Activated naive CD4-positive, alpha-beta T cell treated with anti-CD3 and anti-CD28 coated beads for 36 hours (primary cell): ENCODE measurements at regions not wholly inside any gene's neighbourhood (a gene's known extent, or its start where the extent isn't known, plus 50 kb on each side); places are given as distances from the start of the nearest gene placed in this dataset.
"Not testable (repeated sequence)": the region's sequence is repeated elsewhere in the genome, so short reads cannot be mapped to it uniquely, and the experiment has no call there.

Source experiments
- CTCF ChIA-PET: fragments of 350-600 bp; sonication (Branson Sonifier 250); formaldehyde crosslinking; loops from one replicate; lab custom pipeline; 2021; ENCODE audit warnings: antibody characterized with exemption; lab: Charles Lee
- DNase-seq: peaks from one replicate; pipeline ENCODE4 v3.0.0-alpha.2; 2020
- H3K27ac Mint-ChIP-seq: one replicate; pipeline ENCODE4 v1.8.0; 2021; ENCODE audit warnings: mild to moderate bottlenecking, mixed read lengths
- H3K27me3 Mint-ChIP-seq: one replicate; pipeline ENCODE4 v1.8.0; 2021; ENCODE audit warnings: low read depth, mixed read lengths
- H3K36me3 Mint-ChIP-seq: one replicate; pipeline ENCODE4 v1.8.0; 2021; ENCODE audit warnings: low read depth, mixed read lengths
- H3K4me1 Mint-ChIP-seq: one replicate; pipeline ENCODE4 v1.8.0; 2021; ENCODE audit warnings: low read depth, mixed read lengths
- H3K4me3 Mint-ChIP-seq: one replicate; pipeline ENCODE4 v1.8.0; 2021; ENCODE audit warnings: mild to moderate bottlenecking, moderate library complexity, mixed read lengths
- H3K9me3 Mint-ChIP-seq: one replicate; pipeline ENCODE4 v1.8.0; 2021; ENCODE audit warnings: mixed read lengths
- intact Hi-C: fragments of 100-400 bp; cut with micrococcal nuclease; formaldehyde crosslinking; loops from one replicate; pipeline ENCODE4 v1.15.1; 2023

- H3K4me1 Mint-ChIP-seq: peaks cover 28% of the 10 kb centered on the region
- no peak for DNase-seq
- H3K4me3 Mint-ChIP-seq: no peak overlapping the region
- intact Hi-C loops: no loop called here
- H3K27ac Mint-ChIP-seq: no peak overlapping the region
- H3K27me3 Mint-ChIP-seq: no peaks in the 10 kb centered on the region
- CTCF ChIA-PET: interaction anchor here (1.2 to 4.5 kb wide), 2 partner anchors 20 to 22 kb away, joined by 6 to 21 read pairs; no protein-coding TSS in a partner anchor
- no peaks in the 10 kb centered on the region for H3K9me3 Mint-ChIP-seq
- no peaks in the 10 kb centered on the region for H3K36me3 Mint-ChIP-seq
These were observed 453.1 kb downstream of the TMEM121 start for GRCh38 chr14:105979446-105979845.

GRCh38 chr14:105980224-105980623 lies 453.8 kb downstream of the TMEM121 start:
- intact Hi-C loops: no loop called here
- DNase-seq: no peak
- Mint-ChIP-seq H3K9me3 (no peaks in the 10 kb centered on the region), H3K4me1 (peaks cover 33% of the 10 kb centered on the region), H3K36me3 (no peaks in the 10 kb centered on the region), H3K4me3 (no peak overlapping the region), H3K27me3 (no peaks in the 10 kb centered on the region), H3K27ac (no peak overlapping the region)
- CTCF ChIA-PET: interaction anchor here (1.2 to 4.5 kb wide), 2 partner anchors 19 to 21 kb away, joined by 6 to 21 read pairs; no protein-coding TSS in a partner anchor

- H3K27ac Mint-ChIP-seq, H3K27me3 Mint-ChIP-seq, H3K4me3 Mint-ChIP-seq, H3K9me3 Mint-ChIP-seq, H3K36me3 Mint-ChIP-seq, intact Hi-C loops: not testable (repeated sequence)
- H3K4me1 Mint-ChIP-seq: peaks cover 42% of the 10 kb centered on the region
- peak; percentile 68 for DNase-seq
- CTCF ChIA-PET: interaction anchor here (1.3 to 4.5 kb wide), 3 partner anchors 16 to 24 kb away, joined by 3 to 21 read pairs (median 4); no protein-coding TSS in a partner anchor
These were observed 455.3 kb downstream of the TMEM121 start for GRCh38 chr14:105981517-105982302.

GRCh38 chr14:105982664-105983063 lies 456.3 kb downstream of the TMEM121 start:
- Mint-ChIP-seq H3K36me3 (no peaks in the 10 kb centered on the region), H3K9me3 (no peaks in the 10 kb centered on the region), H3K4me1 (peaks cover 51% of the 10 kb centered on the region), H3K4me3 (no peak overlapping the region), H3K27ac (no peak overlapping the region), H3K27me3 (no peaks in the 10 kb centered on the region)
- CTCF ChIA-PET: interaction anchor here (1.3 to 4.5 kb wide), 3 partner anchors 15 to 23 kb away, joined by 3 to 21 read pairs (median 4); no protein-coding TSS in a partner anchor
- intact Hi-C loops: no loop called here
- no peak for DNase-seq

GRCh38 chr14:105986894-105987284 lies 460.5 kb downstream of the TMEM121 start:
- intact Hi-C loops: no loop called here
- no peaks in the 10 kb centered on the region for H3K27me3 Mint-ChIP-seq
- H3K9me3 Mint-ChIP-seq: no peaks in the 10 kb centered on the region
- H3K27ac Mint-ChIP-seq: peak overlapping the region; percentile 65
- H3K36me3 Mint-ChIP-seq: no peaks in the 10 kb centered on the region
- no peak overlapping the region for H3K4me3 Mint-ChIP-seq
- DNase-seq: no peak
- H3K4me1 Mint-ChIP-seq: peaks cover 51% of the 10 kb centered on the region
- CTCF ChIA-PET: interaction anchor here (1.0 to 4.4 kb wide), 5 partner anchors 12 to 44 kb away, joined by 3 to 23 read pairs (median 4); no protein-coding TSS in a partner anchor

- CTCF ChIA-PET: interaction anchor here (1.2 to 4.4 kb wide), 5 partner anchors 11 to 107 kb away, joined by 3 to 23 read pairs (median 4); no protein-coding TSS in a partner anchor
- H3K9me3 Mint-ChIP-seq: no peaks in the 10 kb centered on the region
- H3K27ac Mint-ChIP-seq: no peak overlapping the region
These were observed 461.2 kb downstream of the TMEM121 start for GRCh38 chr14:105987563-105987962.

GRCh38 chr14:105989566-105990302 lies 463.4 kb downstream of the TMEM121 start:
- H3K27ac Mint-ChIP-seq: peak overlapping the region; percentile 21
- intact Hi-C loops: no loop called here
- H3K9me3 Mint-ChIP-seq: no peaks in the 10 kb centered on the region
- DNase-seq: peak; percentile 74
- no peaks in the 10 kb centered on the region for H3K27me3 Mint-ChIP-seq
- no peaks in the 10 kb centered on the region for H3K36me3 Mint-ChIP-seq
- no peak overlapping the region for H3K4me3 Mint-ChIP-seq
- CTCF ChIA-PET: interaction anchor here (0.8 to 2.7 kb wide), 6 partner anchors 9 to 45 kb away, joined by 3 to 15 read pairs (median 6); no protein-coding TSS in a partner anchor
- H3K4me1 Mint-ChIP-seq: peaks cover 47% of the 10 kb centered on the region

More at GRCh38 chr14:105987563-105987962, 461.2 kb downstream of the TMEM121 start:
- intact Hi-C loops: no loop called here
- peak; percentile 40 for DNase-seq
- no peaks in the 10 kb centered on the region for H3K27me3 Mint-ChIP-seq
- peaks cover 47% of the 10 kb centered on the region for H3K4me1 Mint-ChIP-seq
- no peak overlapping the region for H3K4me3 Mint-ChIP-seq
- H3K36me3 Mint-ChIP-seq: no peaks in the 10 kb centered on the region

- intact Hi-C loops, H3K9me3 Mint-ChIP-seq, H3K4me3 Mint-ChIP-seq, H3K27ac Mint-ChIP-seq, DNase-seq, H3K27me3 Mint-ChIP-seq, H3K36me3 Mint-ChIP-seq: not testable (repeated sequence)
- peaks cover 45% of the 10 kb centered on the region for H3K4me1 Mint-ChIP-seq
- CTCF ChIA-PET: interaction anchor here (0.6 to 1.4 kb wide), 3 partner anchors 10 to 17 kb away, joined by 3 to 5 read pairs (median 3); no protein-coding TSS in a partner anchor
These were observed 465.3 kb downstream of the TMEM121 start for GRCh38 chr14:105991677-105992076.

GRCh38 chr14:105993814-105994213 lies 467.4 kb downstream of the TMEM121 start:
- H3K4me3 Mint-ChIP-seq: no peak overlapping the region
- no peaks in the 10 kb centered on the region for H3K36me3 Mint-ChIP-seq
- CTCF ChIA-PET: interaction anchor here (1.1 kb wide), 1 partner anchor 48 kb away, joined by 3 read pairs; no protein-coding TSS in a partner anchor
- H3K27me3 Mint-ChIP-seq: no peaks in the 10 kb centered on the region
- no peak overlapping the region for H3K27ac Mint-ChIP-seq
- DNase-seq: no peak
- H3K9me3 Mint-ChIP-seq: no peaks in the 10 kb centered on the region
- intact Hi-C loops: no loop called here
- peaks cover 37% of the 10 kb centered on the region for H3K4me1 Mint-ChIP-seq

GRCh38 chr14:105995011-105995710 lies 468.8 kb downstream of the TMEM121 start:
- H3K4me3 Mint-ChIP-seq, intact Hi-C loops, H3K27ac Mint-ChIP-seq, H3K27me3 Mint-ChIP-seq, DNase-seq, H3K9me3 Mint-ChIP-seq, H3K36me3 Mint-ChIP-seq: not testable (repeated sequence)
- H3K4me1 Mint-ChIP-seq: peaks cover 33% of the 10 kb centered on the region
- CTCF ChIA-PET: interaction anchor here (0.6 to 1.3 kb wide), 3 partner anchors 21 to 105 kb away, joined by 3 to 5 read pairs (median 4); no protein-coding TSS in a partner anchor

- H3K4me3 Mint-ChIP-seq: peak overlapping the region; percentile 61
- H3K9me3 Mint-ChIP-seq, DNase-seq, H3K27me3 Mint-ChIP-seq, intact Hi-C loops, H3K36me3 Mint-ChIP-seq: not testable (repeated sequence)
- peak overlapping the region; percentile 84 for H3K27ac Mint-ChIP-seq
- CTCF ChIA-PET: interaction anchor here (0.6 to 1.1 kb wide), 7 partner anchors 9 to 24 kb away, joined by 3 to 6 read pairs (median 4); no protein-coding TSS in a partner anchor
- peaks cover 45% of the 10 kb centered on the region for H3K4me1 Mint-ChIP-seq
These were observed 472.2 kb downstream of the TMEM121 start for GRCh38 chr14:105998597-105998996.
